Stimulated activated naive CD8-positive, alpha-beta T cell treated with anti-CD3 and anti-CD28 coated beads, Interleukin-15, Interleukin-2, amounts not matched to agents 100 U/mL and 50 U/mL, for 24 hours (primary cell): ENCODE measurements at regions not wholly inside any gene's neighbourhood (a gene's known extent, or its start where the extent isn't known, plus 50 kb on each side); places are given as distances from the start of the nearest gene placed in this dataset.

Source experiments
- ATAC-seq: fragments of 150-1000 bp; cut with Tn5 transposase; one replicate; pipeline ENCODE4 v1.10.0; 2021
- DNase-seq: peaks from one replicate; pipeline ENCODE4 v3.0.0; 2021

GRCh38 chr2:228864131-228864530, 407.0 kb downstream of the PID1 start:
- no peak for DNase-seq
- no peak for ATAC-seq

- no peak for DNase-seq
- no peak for ATAC-seq
Measured at GRCh38 chr2:228860601-228861285, 410.3 kb downstream of the PID1 start.

- ATAC-seq, result no peak
- DNase-seq, result no peak
Measured at GRCh38 chr2:228853151-228853550, 417.9 kb downstream of the PID1 start.

GRCh38 chr2:228848638-228849037, 422.4 kb downstream of the PID1 start:
- DNase-seq (no peak), ATAC-seq (no peak)

- ATAC-seq (no peak), DNase-seq (no peak)
Measured at GRCh38 chr2:228847684-228848083, 423.4 kb downstream of the PID1 start.

- ATAC-seq (no peak), DNase-seq (no peak)
Measured at GRCh38 chr2:228846161-228846560, 424.9 kb downstream of the PID1 start.

- ATAC-seq (no peak), DNase-seq (no peak)
Measured at GRCh38 chr2:228845162-228845925, 425.7 kb downstream of the PID1 start.

GRCh38 chr2:228841877-228842276, 429.2 kb downstream of the PID1 start:
- DNase-seq (no peak), ATAC-seq (no peak)

GRCh38 chr2:228841475-228841874, 429.6 kb downstream of the PID1 start:
- ATAC-seq, result no peak
- DNase-seq, result no peak

- ATAC-seq, result no peak
- no peak for DNase-seq
Measured at GRCh38 chr2:228840743-228841114, 430.4 kb downstream of the PID1 start.

GRCh38 chr2:228840113-228840742, 430.9 kb downstream of the PID1 start:
- ATAC-seq, result no peak
- DNase-seq, result no peak

- DNase-seq (no peak), ATAC-seq (no peak)
Measured at GRCh38 chr2:228839421-228839876, 431.6 kb downstream of the PID1 start.

- ATAC-seq (no peak), DNase-seq (no peak)
Measured at GRCh38 chr2:228838819-228839218, 432.3 kb downstream of the PID1 start.

GRCh38 chr2:228828397-228828796, 442.7 kb downstream of the PID1 start:
- DNase-seq (no peak), ATAC-seq (no peak)

GRCh38 chr2:228827056-228827700, 443.9 kb downstream of the PID1 start:
- DNase-seq, result no peak
- no peak for ATAC-seq

- no peak for ATAC-seq
- DNase-seq, result no peak
Measured at GRCh38 chr2:228819701-228820100, 451.4 kb downstream of the PID1 start.

GRCh38 chr2:228802181-228803071, 468.7 kb downstream of the PID1 start:
- ATAC-seq, result no peak
- no peak for DNase-seq

GRCh38 chr2:228801451-228801850, 469.6 kb downstream of the PID1 start:
- ATAC-seq (no peak), DNase-seq (no peak)

GRCh38 chr2:228799208-228799588, 471.9 kb downstream of the PID1 start:
- ATAC-seq, result no peak
- no peak for DNase-seq

GRCh38 chr2:228798458-228799207, 472.5 kb downstream of the PID1 start:
- no peak for DNase-seq
- ATAC-seq, result no peak

GRCh38 chr2:228796386-228796785, 474.7 kb downstream of the PID1 start:
- DNase-seq (no peak), ATAC-seq (no peak)
